ENCODE measurements at regions not wholly inside any gene's neighbourhood (a gene's known extent, or its start where the extent isn't known, plus 50 kb on each side); places are given as distances from the start of the nearest gene placed in this dataset.

DNA sequence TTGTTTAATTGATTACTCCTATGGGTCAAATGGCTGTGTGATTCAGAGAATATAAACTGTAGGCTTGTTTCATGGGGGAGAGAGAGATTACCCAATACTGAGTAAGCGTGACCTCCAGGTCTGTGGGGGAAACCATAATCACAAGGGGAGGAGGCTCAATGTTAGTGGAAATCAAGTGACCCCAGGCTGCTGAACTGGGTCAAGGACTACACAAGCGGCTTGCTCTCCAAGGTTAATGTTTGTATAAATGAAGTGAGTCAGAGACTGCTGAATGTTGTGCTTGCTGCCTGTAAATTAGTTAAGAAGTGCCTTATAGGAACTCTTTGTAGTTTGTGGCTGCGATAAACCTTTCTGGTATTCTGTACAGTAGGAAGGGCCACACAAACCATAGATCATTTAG lies 479.7 kb downstream of the AACS start:
- TF ChIP-seq, protein P1, sequence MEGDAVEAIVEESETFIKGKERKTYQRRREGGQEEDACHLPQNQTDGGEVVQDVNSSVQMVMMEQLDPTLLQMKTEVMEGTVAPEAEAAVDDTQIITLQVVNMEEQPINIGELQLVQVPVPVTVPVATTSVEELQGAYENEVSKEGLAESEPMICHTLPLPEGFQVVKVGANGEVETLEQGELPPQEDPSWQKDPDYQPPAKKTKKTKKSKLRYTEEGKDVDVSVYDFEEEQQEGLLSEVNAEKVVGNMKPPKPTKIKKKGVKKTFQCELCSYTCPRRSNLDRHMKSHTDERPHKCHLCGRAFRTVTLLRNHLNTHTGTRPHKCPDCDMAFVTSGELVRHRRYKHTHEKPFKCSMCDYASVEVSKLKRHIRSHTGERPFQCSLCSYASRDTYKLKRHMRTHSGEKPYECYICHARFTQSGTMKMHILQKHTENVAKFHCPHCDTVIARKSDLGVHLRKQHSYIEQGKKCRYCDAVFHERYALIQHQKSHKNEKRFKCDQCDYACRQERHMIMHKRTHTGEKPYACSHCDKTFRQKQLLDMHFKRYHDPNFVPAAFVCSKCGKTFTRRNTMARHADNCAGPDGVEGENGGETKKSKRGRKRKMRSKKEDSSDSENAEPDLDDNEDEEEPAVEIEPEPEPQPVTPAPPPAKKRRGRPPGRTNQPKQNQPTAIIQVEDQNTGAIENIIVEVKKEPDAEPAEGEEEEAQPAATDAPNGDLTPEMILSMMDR (IDR thresholded peaks at IDR 0.05; ENCODE audit: extremely low read depth in 1 of 2, insufficient read depth in 1 of 2, low read depth in 1 of 2, low read length in 2 of 2), result no peak
- TF ChIP-seq EZH2 (IDR thresholded peaks at IDR 0.05; ENCODE audit: borderline replicate concordance, low read depth, low read length, severe bottlenecking) (no peak), POLR2AphosphoS5 (IDR thresholded peaks at IDR 0.05; ENCODE audit: insufficient read depth, low read depth, low read length) (no peak), POLR2A (IDR thresholded peaks at IDR 0.05; ENCODE audit: low read depth, low read length) (no peak)

All from endothelial cell of umbilical vein (primary cell).